ENCODE measurements at regions not wholly inside any gene's neighbourhood (a gene's known extent, or its start where the extent isn't known, plus 50 kb on each side); places are given as distances from the start of the nearest gene placed in this dataset.

- no peak for DNase-seq (ENCODE audit: low read depth, low spot score)
These were observed 235.1 kb upstream of the RBFOX1 start for GRCh38 chr16:7097518-7097917.

GRCh38 chr16:7093511-7093910 lies 239.1 kb upstream of the RBFOX1 start:
- DNase-seq (ENCODE audit: low read depth, low spot score) = no peak

- no peak for DNase-seq (ENCODE audit: low read depth, low spot score)
These were observed 242.0 kb upstream of the RBFOX1 start for GRCh38 chr16:7090628-7091115.

GRCh38 chr16:7089751-7090150 lies 242.9 kb upstream of the RBFOX1 start:
- DNase-seq (ENCODE audit: low read depth, low spot score) = no peak

- no peak for DNase-seq (ENCODE audit: low read depth, low spot score)
These were observed 243.9 kb upstream of the RBFOX1 start for GRCh38 chr16:7088711-7089110.

- no peak for DNase-seq (ENCODE audit: low read depth, low spot score)
These were observed 245.6 kb upstream of the RBFOX1 start for GRCh38 chr16:7086822-7087616.

- DNase-seq (ENCODE audit: low read depth, low spot score) = no peak
These were observed 246.9 kb upstream of the RBFOX1 start for GRCh38 chr16:7085776-7086175.

GRCh38 chr16:7083096-7083495 lies 249.5 kb upstream of the RBFOX1 start:
- DNase-seq (ENCODE audit: low read depth, low spot score) = no peak

GRCh38 chr16:7077636-7078035 lies 255.0 kb upstream of the RBFOX1 start:
- no peak for DNase-seq (ENCODE audit: low read depth, low spot score)

GRCh38 chr16:7074715-7075114 lies 257.9 kb upstream of the RBFOX1 start:
- no peak for DNase-seq (ENCODE audit: low read depth, low spot score)

GRCh38 chr16:7057458-7057857 lies 275.2 kb upstream of the RBFOX1 start:
- no peak for DNase-seq (ENCODE audit: low read depth, low spot score)

- DNase-seq (ENCODE audit: low read depth, low spot score) = no peak
These were observed 277.2 kb upstream of the RBFOX1 start for GRCh38 chr16:7055443-7055842.

- no peak for DNase-seq (ENCODE audit: low read depth, low spot score)
These were observed 280.9 kb upstream of the RBFOX1 start for GRCh38 chr16:7051591-7052349.

- no peak for DNase-seq (ENCODE audit: low read depth, low spot score)
These were observed 288.3 kb upstream of the RBFOX1 start for GRCh38 chr16:7044331-7044730.

- no peak for DNase-seq (ENCODE audit: low read depth, low spot score)
These were observed 294.2 kb upstream of the RBFOX1 start for GRCh38 chr16:7038475-7038874.

GRCh38 chr16:7037495-7037894 lies 295.1 kb upstream of the RBFOX1 start:
- DNase-seq (ENCODE audit: low read depth, low spot score) = no peak

- DNase-seq (ENCODE audit: low read depth, low spot score) = no peak
These were observed 301.6 kb upstream of the RBFOX1 start for GRCh38 chr16:7031031-7031430.

GRCh38 chr16:7027401-7027800 lies 305.2 kb upstream of the RBFOX1 start:
- DNase-seq (ENCODE audit: low read depth, low spot score) = no peak

GRCh38 chr16:7026639-7027038 lies 306.0 kb upstream of the RBFOX1 start:
- DNase-seq (ENCODE audit: low read depth, low spot score) = no peak

- DNase-seq (ENCODE audit: low read depth, low spot score) = no peak
These were observed 306.9 kb upstream of the RBFOX1 start for GRCh38 chr16:7025616-7026190.

GRCh38 chr16:7021653-7022275 lies 310.9 kb upstream of the RBFOX1 start:
- no peak for DNase-seq (ENCODE audit: low read depth, low spot score)

- DNase-seq (ENCODE audit: low read depth, low spot score) = no peak
These were observed 315.5 kb upstream of the RBFOX1 start for GRCh38 chr16:7017006-7017662.

Data from activated naive CD8-positive, alpha-beta T cell treated with anti-CD3 and anti-CD28 coated beads, Interleukin-2, amount 50 U/mL, for 16 hours (primary cell).